Stimulated activated naive CD8-positive, alpha-beta T cell treated with anti-CD3 and anti-CD28 coated beads, Interleukin-15, amount 100 ng/mL, for 72 hours (primary cell): ENCODE measurements at regions not wholly inside any gene's neighbourhood (a gene's known extent, or its start where the extent isn't known, plus 50 kb on each side); places are given as distances from the start of the nearest gene placed in this dataset.

Experiments used
- ATAC-seq: fragments of 150-1000 bp; cut with Tn5 transposase; 2 replicates; pipeline ENCODE4 v1.10.0; 2021; ENCODE audit warnings: mild to moderate bottlenecking, moderate library complexity
- DNase-seq, 2 donors: peaks; one replicate each; pipeline ENCODE4 v3.0.0; 2021 to 2022
- H3K27ac Mint-ChIP-seq, 2 donors: one replicate each; pipeline ENCODE4 v1.8.0; 2022; ENCODE audit warnings: mild to moderate bottlenecking in 2 of 2, mixed read lengths in 2 of 2, moderate library complexity in 2 of 2
- H3K27me3 Mint-ChIP-seq: one replicate; pipeline ENCODE4 v1.8.0; 2022; ENCODE audit warnings: mixed read lengths
- H3K4me1 Mint-ChIP-seq: one replicate; pipeline ENCODE4 v1.8.0; 2022; ENCODE audit warnings: mild to moderate bottlenecking, mixed read lengths
- H3K4me3 Mint-ChIP-seq, 2 donors: one replicate each; pipeline ENCODE4 v1.8.0; 2022; ENCODE audit warnings: mild to moderate bottlenecking in 2 of 2, mixed read lengths in 2 of 2, moderate library complexity in 1 of 2
- H3K9me3 Mint-ChIP-seq, 2 donors: one replicate each; pipeline ENCODE4 v1.8.0; 2022; ENCODE audit warnings: mixed read lengths in 2 of 2

DNA sequence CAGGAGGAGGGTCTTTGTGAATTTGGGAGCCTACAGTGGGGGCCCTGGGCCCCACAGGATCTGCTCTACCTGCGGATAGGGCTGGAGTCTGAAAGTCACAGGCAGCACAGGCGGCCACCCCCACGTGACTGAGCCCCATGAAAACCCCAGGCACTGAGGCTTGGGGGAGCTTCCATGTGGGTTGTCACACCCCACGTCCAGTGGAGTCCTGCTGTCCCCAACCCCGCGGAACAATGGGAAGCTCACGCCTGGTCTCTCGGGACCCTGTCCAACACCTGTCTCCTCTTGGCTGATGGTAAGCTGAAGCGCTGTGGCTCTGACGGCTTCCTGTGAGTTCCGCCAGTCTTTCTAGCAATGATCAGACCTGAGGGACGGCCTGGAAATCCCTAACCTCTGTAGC is 85.8 kb downstream of the PTGR3 start:
- no peak overlapping the region for H3K4me3 Mint-ChIP-seq
- no peak for DNase-seq
- peaks cover 9% of the 10 kb centered on the region for H3K27me3 Mint-ChIP-seq
- H3K9me3 Mint-ChIP-seq: no peaks in the 10 kb centered on the region
- H3K27ac Mint-ChIP-seq: no peak overlapping the region
- no peaks in the 10 kb centered on the region for H3K4me1 Mint-ChIP-seq
- no peak for ATAC-seq

DNA sequence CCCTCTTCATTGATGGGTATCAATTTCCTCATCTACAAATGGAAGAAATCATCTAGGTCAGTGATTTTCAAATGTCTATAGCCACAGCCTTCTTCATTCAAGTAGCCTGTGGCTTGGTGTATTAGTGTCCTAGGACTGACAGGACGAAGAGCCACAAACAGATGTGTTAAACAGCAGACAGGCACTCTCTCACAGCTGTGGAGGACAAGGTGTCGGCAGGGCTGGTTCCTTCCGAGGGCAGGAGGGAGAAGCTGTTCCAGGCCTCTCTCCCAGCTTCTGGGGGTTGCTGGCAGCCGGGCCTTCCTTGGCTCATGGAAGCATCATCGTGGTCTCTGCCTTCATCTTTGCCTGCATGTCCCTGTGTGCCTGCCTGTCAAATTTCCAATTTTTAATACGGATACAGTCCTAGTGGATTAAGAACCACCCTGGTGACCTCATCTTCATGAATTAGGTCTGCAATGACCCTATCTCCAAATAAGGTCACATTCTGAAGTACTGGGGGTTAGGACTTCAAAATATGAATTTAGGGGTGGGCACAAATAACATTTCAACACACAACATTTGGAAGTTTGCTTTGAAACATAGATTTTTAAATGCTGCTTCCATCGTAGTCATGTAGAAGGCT is 86.5 kb downstream of the PTGR3 start:
- Mint-ChIP-seq H3K4me3 (no peak overlapping the region), H3K9me3 (no peaks in the 10 kb centered on the region), H3K4me1 (no peaks in the 10 kb centered on the region), H3K27ac (no peak overlapping the region), H3K27me3 (peaks cover 9% of the 10 kb centered on the region)
- DNase-seq (no peak), ATAC-seq (no peak)

DNA sequence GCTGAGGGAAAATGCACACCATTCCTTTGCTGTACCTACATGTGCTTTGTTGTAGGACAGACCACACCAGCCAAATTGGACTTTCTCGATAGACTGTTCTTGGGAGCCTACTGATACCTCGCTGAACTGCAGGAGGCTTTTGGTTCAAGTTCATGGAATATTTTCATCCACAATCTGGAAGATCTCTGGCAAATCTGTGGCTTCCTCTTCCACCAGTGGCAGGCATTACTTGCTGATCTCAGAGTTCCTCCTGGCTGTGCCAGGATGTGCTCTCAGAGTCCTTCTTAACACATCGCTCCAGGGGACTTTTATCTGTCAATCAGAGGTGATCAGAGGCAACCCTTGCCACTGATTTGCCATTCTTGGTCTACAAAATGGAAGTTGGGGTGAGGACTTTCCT is 87.7 kb downstream of the PTGR3 start:
- DNase-seq (no peak), ATAC-seq (no peak)
- Mint-ChIP-seq H3K9me3 (no peaks in the 10 kb centered on the region), H3K27ac (no peak overlapping the region), H3K27me3 (peaks cover 1% of the 10 kb centered on the region), H3K4me3 (no peak overlapping the region), H3K4me1 (no peaks in the 10 kb centered on the region)

DNA sequence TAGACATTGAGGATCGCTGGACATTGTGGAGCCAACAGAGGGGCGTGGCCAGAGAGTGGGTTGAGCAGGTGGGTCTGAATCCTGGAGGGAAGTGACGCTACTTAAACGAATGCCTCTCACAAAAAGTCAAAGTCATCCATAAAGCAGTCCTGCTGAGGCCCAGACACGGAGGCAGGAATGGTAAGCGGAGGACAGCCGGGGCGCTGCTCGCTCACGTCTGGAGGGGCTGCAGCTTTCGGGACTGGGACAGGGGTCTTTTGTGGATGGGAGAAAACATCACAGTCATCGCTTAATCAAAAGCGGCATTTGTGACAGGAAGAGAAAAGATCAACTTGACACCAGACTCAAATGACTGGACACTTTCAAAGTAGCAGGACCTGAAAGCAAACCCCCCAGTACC is 88.4 kb downstream of the PTGR3 start:
- Mint-ChIP-seq H3K9me3 (peaks cover 0 to under 1% of the 10 kb centered on the region in 2 donors), H3K4me3 (no peak overlapping the region), H3K27ac (peak overlapping the region in 1 of 2 donors; percentile 19), H3K4me1 (no peaks in the 10 kb centered on the region), H3K27me3 (no peaks in the 10 kb centered on the region)
- no peak for DNase-seq
- ATAC-seq: no peak

DNA sequence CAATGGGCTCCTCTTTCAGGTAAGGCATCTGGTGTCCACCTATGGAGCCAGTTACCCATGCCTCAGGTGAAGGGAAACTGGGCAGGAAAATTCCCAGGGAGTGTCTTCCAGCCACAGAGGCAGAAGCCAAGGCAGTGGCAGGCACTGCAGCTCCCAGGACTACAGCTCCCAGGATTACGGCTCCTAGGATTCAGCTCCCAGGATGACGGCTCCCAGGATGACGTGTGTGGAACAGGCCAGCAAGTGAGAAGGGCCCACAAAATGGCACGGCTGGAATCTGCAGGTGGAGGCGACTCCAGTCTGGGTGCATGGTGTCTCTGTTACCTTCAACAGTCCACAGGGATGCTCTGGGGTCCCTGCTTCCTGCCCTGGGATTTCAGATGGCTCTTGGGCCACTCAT is 92.1 kb downstream of the PTGR3 start:
- Mint-ChIP-seq H3K9me3 (peaks cover 0 to 7% of the 10 kb centered on the region in 2 donors), H3K27me3 (no peaks in the 10 kb centered on the region), H3K27ac (no peak overlapping the region), H3K4me3 (no peak overlapping the region), H3K4me1 (no peaks in the 10 kb centered on the region)
- DNase-seq (no peak), ATAC-seq (no peak)

GRCh38 chr18:75116165-75116564 is 92.8 kb downstream of the PTGR3 start:
- Mint-ChIP-seq H3K9me3 (peaks cover 0 to 7% of the 10 kb centered on the region in 2 donors), H3K27ac (no peak overlapping the region), H3K4me1 (no peaks in the 10 kb centered on the region), H3K4me3 (no peak overlapping the region), H3K27me3 (no peaks in the 10 kb centered on the region)
- ATAC-seq: no peak
- DNase-seq: no peak

DNA sequence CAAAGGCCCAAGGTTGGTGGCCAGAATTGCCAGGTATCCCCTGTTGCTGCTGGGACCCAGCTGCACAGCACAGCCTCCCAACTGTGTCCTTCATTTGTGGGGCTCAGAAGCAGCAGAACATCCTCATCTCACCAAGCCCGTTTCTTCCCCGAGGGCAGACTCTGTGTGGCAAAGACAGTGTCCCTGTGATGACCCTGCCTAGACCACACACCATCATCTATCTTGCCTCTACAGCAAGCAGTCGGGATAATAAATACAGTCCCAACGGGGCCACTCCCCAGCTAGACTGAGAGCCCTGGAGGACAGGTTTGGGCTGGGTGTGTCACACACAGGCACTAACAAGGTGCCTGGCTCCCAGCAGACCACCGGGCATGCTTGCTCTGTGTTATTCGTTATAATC is 93.4 kb downstream of the PTGR3 start:
- H3K27me3 Mint-ChIP-seq: no peaks in the 10 kb centered on the region
- H3K27ac Mint-ChIP-seq: no peak overlapping the region
- H3K4me1 Mint-ChIP-seq: no peaks in the 10 kb centered on the region
- DNase-seq (no peak), ATAC-seq (peak; percentile 28)
- H3K4me3 Mint-ChIP-seq: no peak overlapping the region
- peaks cover 0 to 7% of the 10 kb centered on the region in 2 donors for H3K9me3 Mint-ChIP-seq
